Activated CD4-positive, alpha-beta T cell treated with anti-CD3 and anti-CD28 coated beads for 4 hours (primary cell): ENCODE measurements at regions not wholly inside any gene's neighbourhood (a gene's known extent, or its start where the extent isn't known, plus 50 kb on each side); places are given as distances from the start of the nearest gene placed in this dataset.

ENCODE experiments used
- DNase-seq, 2 donors: peaks; one replicate each; pipeline ENCODE4 v3.0.0-alpha.2; 2020

GRCh38 chr6:137434640-137435039 is 59.6 kb downstream of the OLIG3 start:
- no peak for DNase-seq

GRCh38 chr6:137432054-137432611 is 62.1 kb downstream of the OLIG3 start:
- no peak for DNase-seq

- DNase-seq: no peak
Observed at GRCh38 chr6:137430954-137431353, 63.2 kb downstream of the OLIG3 start.

- DNase-seq: no peak
Observed at GRCh38 chr6:137427656-137428290, 66.4 kb downstream of the OLIG3 start.

GRCh38 chr6:137426007-137426689 is 68.0 kb downstream of the OLIG3 start:
- no peak for DNase-seq

GRCh38 chr6:137424251-137424650 is 69.9 kb downstream of the OLIG3 start:
- DNase-seq: no peak

GRCh38 chr6:137423451-137424168 is 70.6 kb downstream of the OLIG3 start:
- DNase-seq: no peak

GRCh38 chr6:137417396-137417795 is 76.8 kb downstream of the OLIG3 start:
- DNase-seq: no peak

GRCh38 chr6:137416376-137417109 is 77.7 kb downstream of the OLIG3 start:
- no peak for DNase-seq

- DNase-seq: no peak
Observed at GRCh38 chr6:137415834-137416190, 78.4 kb downstream of the OLIG3 start.

GRCh38 chr6:137415127-137415833 is 78.9 kb downstream of the OLIG3 start:
- DNase-seq: peak; percentile 61 to 68

GRCh38 chr6:137414599-137414998 is 79.6 kb downstream of the OLIG3 start:
- DNase-seq: no peak

GRCh38 chr6:137413482-137413881 is 80.7 kb downstream of the OLIG3 start:
- no peak for DNase-seq

GRCh38 chr6:137412562-137412961 is 81.6 kb downstream of the OLIG3 start:
- DNase-seq: no peak

GRCh38 chr6:137409266-137409777 is 84.9 kb downstream of the OLIG3 start:
- DNase-seq: no peak

GRCh38 chr6:137407816-137408215 is 86.4 kb downstream of the OLIG3 start:
- DNase-seq: no peak

GRCh38 chr6:137405806-137406205 is 88.4 kb downstream of the OLIG3 start:
- DNase-seq: no peak

- DNase-seq: no peak
Observed at GRCh38 chr6:137403855-137404254, 90.3 kb downstream of the OLIG3 start.

GRCh38 chr6:137403443-137403842 is 90.8 kb downstream of the OLIG3 start:
- DNase-seq: no peak

- DNase-seq: no peak
Observed at GRCh38 chr6:137402143-137402680, 92.0 kb downstream of the OLIG3 start.

GRCh38 chr6:137401088-137401487 is 93.1 kb downstream of the OLIG3 start:
- no peak for DNase-seq

- DNase-seq: no peak
Observed at GRCh38 chr6:137399881-137400443, 94.2 kb downstream of the OLIG3 start.
